HG03280 (cell line): ENCODE measurements at regions not wholly inside any gene's neighbourhood (a gene's known extent, or its start where the extent isn't known, plus 50 kb on each side); places are given as distances from the start of the nearest gene placed in this dataset.

Source experiments
- ATAC-seq: cut with Tn5 transposase; IDR thresholded peaks from one replicate; pipeline ENCODE4 v1.9.1; 2021; ENCODE audit warnings: mild to moderate bottlenecking, moderate library complexity; ENCODE audit not compliant: unreplicated experiment

- peak; percentile 88 for ATAC-seq
These were observed 63.6 kb downstream of the SPINK2 start for GRCh38 chr4:56757821-56758411.

GRCh38 chr4:56757261-56757746 lies 64.2 kb downstream of the SPINK2 start:
- peak; percentile 46 for ATAC-seq

- no peak for ATAC-seq
These were observed 65.6 kb downstream of the SPINK2 start for GRCh38 chr4:56755901-56756300.

- ATAC-seq, result no peak
These were observed 68.5 kb downstream of the SPINK2 start for GRCh38 chr4:56752985-56753384.

DNA sequence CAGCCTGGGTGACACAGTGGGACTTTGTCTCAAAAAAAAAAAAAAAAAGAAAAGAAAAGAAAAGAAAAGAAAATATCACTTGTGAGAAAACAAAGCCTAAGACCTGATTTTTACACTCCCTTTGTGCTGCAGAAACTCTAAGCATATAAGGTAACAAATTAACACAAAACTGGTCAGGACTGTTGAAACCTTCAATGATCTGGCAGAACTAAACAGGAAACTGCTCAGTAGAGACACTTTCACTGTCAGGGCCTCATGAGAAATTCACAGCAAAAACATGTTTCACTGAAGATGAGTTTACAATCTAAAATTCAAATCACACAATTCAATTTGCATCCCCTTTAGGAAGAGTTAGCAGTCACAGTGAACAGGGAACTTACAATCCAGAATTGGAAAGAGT lies 69.1 kb upstream of the HOPX start:
- ATAC-seq, result no peak

GRCh38 chr4:56748271-56748670 lies 67.2 kb upstream of the HOPX start:
- ATAC-seq, result no peak

DNA sequence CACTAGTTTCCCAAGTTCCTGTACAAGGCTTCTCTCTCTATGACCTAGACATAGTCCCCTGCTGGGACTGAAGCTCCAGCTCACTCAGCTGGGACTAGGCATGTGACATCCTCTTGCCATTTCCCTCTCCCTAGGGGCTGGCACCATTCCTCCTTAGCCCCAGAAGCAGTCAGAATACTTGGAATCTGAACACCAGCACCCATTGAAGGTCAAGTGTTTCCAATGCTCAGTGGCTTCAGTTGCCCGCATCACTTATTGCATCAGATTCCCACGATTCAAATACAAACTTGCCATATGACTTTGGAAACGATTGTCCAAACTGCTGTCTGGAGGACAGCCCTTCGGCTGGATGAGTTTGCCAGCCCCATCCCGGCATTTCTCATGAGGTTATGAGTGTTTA lies 65.5 kb upstream of the HOPX start:
- ATAC-seq, result no peak

DNA sequence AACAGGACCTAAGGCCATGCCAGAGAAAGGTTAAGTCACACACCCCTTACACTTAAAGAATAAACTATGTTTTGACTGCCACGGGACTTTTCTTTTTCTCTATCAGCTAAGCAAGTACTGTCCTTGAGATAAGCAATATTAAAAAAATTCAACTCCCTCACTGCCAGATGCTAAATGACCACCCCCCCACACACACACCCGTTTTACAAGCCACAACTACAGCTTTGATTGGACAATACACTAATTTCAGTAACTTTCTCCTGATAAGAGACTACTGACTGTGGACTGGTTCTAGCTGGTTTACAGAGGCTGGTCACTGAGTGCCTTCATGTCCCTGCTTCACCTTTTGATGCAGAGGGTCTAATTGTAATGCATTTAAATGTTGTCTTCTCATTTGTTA lies 63.9 kb upstream of the HOPX start:
- ATAC-seq, result no peak

DNA sequence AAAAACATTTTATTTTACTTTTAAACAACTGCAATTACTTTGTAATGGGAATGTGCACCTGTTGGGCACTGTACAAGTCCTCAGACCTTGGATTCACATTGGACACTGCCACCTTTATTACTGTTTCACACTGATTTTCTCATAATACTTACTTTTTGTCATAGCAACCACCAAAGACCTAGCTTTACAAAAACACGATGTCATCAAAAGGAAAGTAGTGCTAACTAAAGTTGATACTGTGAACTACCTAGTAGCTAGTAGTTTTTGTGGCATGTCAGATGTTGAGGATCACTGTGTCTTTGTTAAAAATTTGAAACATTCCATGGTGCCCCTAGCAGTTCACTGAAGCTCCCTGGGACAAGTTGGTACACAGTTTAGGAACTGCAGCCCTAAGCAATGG lies 62.9 kb upstream of the HOPX start:
- no peak for ATAC-seq

DNA sequence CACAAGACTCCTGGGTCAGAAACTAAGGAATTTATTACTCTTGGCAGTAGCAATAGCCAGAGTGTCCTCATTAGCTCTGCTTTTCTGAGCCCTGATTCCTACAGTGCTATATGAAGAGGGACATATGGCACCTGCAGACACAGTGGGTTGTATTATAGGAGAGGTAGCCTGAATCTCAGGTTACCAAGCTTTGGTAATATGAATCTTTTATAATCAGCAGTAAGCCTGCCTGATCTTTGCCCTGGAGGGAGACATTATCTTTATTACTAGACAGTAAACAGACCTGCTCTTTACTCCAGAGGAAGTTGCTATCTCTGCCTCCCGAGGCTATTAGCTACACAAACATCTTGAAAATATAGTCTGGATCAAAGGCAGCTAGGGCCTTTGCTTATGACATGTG lies 62.5 kb upstream of the HOPX start:
- no peak for ATAC-seq

DNA sequence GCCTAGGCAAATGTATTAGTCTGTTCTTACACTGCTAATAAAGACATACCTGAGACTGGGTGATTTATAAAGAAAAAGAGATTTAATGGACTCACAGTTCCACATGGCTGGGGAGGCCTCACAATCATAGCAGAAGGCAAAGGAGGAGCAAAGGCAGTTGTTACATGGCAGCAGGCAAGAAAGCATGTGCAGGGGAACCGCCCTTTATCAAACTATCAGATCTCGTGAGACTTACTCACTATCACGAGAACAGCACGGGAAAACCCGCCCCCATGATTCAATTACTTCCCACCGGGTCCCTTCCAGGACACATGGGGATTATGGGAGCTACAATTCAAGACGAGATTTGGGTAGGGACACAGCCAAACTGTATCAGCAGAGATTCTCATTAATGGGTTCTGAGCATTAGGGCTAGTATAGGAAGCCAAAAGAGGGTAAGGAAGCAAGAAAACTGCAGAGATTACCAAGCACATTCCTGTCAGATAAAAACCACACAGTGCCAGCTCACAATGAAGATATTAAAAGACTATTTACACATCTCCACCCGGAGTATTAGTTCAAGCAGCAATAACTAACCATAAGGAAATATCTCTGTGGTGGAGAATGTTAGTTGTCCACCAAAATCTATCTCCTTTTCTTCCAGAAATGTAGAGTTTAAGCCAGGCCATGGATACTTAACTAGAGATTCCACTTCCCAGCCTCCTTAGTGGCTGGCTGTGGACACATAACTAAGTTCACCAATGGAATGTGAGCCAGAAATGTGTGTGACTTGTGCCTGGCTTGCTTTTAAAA lies 61.2 kb upstream of the HOPX start:
- no peak for ATAC-seq

DNA sequence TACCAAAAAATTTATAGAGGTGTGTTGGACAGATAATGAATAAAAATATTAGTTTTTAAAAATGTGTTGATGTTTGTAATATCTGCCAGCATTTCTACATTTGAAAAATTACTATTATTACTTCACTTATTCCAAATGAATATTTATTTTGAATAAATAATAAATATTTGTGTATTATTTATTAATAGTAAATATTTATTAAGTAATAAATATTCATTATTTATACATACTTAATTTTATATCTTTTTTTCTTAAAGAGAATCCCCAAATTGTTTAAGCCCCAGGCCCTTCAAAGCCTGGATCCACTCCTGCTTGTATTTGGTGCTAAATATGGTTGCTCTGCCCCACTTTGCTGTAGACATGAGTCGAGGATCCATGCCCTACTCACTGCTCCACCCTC lies 60.5 kb upstream of the HOPX start:
- no peak for ATAC-seq

GRCh38 chr4:56739066-56739777 lies 58.1 kb upstream of the HOPX start:
- ATAC-seq, result no peak

- ATAC-seq, result no peak
These were observed 56.6 kb upstream of the HOPX start for GRCh38 chr4:56737666-56738065.

GRCh38 chr4:56733352-56733751 lies 52.3 kb upstream of the HOPX start:
- no peak for ATAC-seq

DNA sequence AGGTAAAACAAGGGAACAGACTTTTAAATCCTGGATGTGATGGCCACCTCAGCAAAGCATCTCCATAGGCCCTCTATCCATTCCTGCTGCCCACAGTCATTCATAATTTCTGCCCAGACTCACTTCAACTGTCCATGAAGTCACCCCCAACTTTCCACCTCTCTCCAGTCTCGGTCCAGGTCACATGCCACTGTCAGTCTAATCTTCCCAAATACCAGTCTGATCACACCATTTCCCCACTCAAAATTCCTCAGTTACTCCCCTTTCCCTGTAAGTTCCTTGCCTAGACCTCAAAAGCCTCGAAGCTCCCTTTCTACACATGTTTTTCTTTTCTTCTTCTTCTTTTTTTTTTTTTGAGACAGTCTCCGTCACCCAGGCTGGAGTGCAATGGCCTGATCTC lies 51.2 kb upstream of the HOPX start:
- no peak for ATAC-seq

GRCh38 chr4:56731857-56732256 lies 50.8 kb upstream of the HOPX start:
- no peak for ATAC-seq
